ENCODE measurements at regions not wholly inside any gene's neighbourhood (a gene's known extent, or its start where the extent isn't known, plus 50 kb on each side); places are given as distances from the start of the nearest gene placed in this dataset.

DNA sequence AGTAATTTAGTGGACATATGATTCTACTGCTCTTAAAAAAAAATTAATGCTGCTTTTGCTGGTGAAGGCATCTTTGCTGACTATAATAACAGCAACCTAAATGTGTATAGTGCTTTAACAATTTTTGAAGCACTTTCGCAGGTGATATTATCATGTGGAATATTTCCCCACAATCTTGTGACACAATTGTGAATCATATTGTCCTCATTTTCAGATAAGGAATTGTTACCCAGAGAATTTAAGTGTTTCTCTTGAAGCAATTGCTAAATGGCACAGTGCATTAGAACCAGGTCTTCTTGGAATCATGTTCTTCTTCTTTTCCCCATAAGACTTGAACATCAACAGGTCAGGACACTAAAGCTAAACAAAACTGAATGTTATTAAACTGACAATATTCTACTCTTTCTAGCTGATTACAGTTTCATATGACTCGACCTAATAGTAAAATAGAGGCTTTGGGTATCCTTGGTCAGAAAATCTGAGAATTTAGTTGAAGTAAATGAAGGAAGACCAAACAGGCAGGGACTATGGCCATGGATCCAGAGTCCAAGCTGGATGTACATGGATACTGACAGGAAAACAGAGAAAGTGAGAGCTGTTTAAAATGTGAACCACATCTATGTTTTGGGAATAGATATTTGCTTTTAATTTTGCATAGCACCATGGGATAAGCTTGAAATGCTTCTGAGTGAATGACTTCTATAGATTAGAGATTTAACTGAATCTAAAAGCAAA is 121.8 kb upstream of the SLC35B3 start:
- Mint-ChIP-seq H3K27me3 (no peaks in the 10 kb centered on the region), H3K4me3 (no peak overlapping the region), H3K4me1 (ENCODE audit: low read depth) (no peaks in the 10 kb centered on the region), H3K9me3 (no peaks in the 10 kb centered on the region), H3K36me3 (ENCODE audit: low read depth) (no peaks in the 10 kb centered on the region), H3K27ac (no peak overlapping the region)
- no peak for DNase-seq

DNA sequence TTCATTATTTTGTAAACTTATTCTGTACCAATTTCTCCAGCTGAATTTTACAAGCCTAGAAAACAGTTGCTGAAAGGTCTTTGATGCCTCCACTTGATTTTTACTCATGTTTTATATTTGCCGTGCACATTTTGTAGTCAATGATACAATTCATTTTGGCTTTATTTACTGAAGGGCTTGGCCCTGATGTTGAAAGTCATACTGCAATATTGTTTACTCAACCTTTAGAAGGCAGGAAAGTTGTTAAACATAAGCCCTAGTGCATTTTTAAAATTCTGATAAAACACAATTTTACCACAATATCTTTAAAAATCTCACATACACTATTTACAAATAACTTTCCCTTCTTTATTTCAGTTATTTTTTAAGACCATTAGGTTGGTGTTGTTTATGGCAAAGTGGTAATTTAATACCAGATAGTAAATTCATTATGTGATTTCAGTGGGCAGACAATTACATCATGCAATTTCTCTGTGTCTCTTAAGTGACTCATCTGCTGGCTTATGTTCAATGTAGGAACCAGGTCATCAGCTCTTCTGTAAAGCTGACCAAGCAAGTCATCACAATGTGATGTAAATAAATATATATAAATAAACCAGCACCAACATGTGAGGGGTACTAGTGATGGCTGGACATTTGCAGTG is 121.1 kb upstream of the SLC35B3 start:
- Mint-ChIP-seq H3K36me3 (ENCODE audit: low read depth) (no peaks in the 10 kb centered on the region), H3K9me3 (no peaks in the 10 kb centered on the region), H3K4me3 (no peak overlapping the region), H3K4me1 (ENCODE audit: low read depth) (no peaks in the 10 kb centered on the region), H3K27me3 (no peaks in the 10 kb centered on the region), H3K27ac (no peak overlapping the region)
- DNase-seq = no peak

DNA sequence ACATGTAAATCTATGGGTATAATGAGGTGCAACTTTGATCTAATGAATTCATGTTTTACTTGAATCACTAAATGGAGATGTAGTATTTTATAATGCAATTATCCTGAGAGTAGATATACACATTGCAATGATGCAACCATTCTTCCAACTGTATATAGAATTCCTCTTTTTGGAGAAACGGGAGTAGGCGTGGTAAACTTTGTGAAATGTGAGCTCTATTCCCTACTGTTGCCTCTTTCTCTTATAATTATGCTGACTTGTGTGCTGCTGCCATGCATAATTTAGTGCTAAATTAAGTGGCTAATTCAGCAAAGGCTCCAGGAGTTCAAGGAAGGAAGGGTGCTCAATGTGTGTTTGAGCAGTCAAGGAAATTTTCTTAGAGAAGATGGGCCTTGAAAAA is 116.6 kb upstream of the SLC35B3 start:
- no peak for DNase-seq
- no peak overlapping the region for H3K27ac Mint-ChIP-seq
- no peaks in the 10 kb centered on the region for H3K4me1 Mint-ChIP-seq (ENCODE audit: low read depth)
- H3K9me3 Mint-ChIP-seq = no peaks in the 10 kb centered on the region
- H3K27me3 Mint-ChIP-seq = no peaks in the 10 kb centered on the region
- no peak overlapping the region for H3K4me3 Mint-ChIP-seq
- H3K36me3 Mint-ChIP-seq (ENCODE audit: low read depth) = no peaks in the 10 kb centered on the region

DNA sequence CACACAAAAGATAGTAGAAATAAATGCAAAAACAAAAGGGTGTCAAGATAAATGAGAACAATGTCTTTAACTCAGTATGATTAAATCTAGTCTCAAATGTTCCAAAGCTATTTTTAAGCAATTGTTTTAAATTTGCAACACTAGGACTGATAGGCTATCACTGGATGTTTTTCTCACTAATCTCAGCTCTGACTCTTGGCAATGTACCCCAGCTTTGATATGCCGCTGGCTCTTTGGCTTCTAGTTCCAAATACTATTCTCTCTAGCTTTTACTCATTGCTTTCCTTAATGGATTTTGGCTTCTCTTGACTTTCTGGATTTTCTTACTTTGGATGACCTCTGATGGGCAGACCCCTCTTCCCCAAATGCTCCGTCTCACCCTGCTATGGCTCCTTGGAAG is 116.0 kb upstream of the SLC35B3 start:
- Mint-ChIP-seq H3K27me3 (peaks cover 3% of the 10 kb centered on the region), H3K9me3 (no peaks in the 10 kb centered on the region), H3K4me3 (no peak overlapping the region), H3K36me3 (ENCODE audit: low read depth) (no peaks in the 10 kb centered on the region), H3K27ac (no peak overlapping the region), H3K4me1 (ENCODE audit: low read depth) (no peaks in the 10 kb centered on the region)
- no peak for DNase-seq

DNA sequence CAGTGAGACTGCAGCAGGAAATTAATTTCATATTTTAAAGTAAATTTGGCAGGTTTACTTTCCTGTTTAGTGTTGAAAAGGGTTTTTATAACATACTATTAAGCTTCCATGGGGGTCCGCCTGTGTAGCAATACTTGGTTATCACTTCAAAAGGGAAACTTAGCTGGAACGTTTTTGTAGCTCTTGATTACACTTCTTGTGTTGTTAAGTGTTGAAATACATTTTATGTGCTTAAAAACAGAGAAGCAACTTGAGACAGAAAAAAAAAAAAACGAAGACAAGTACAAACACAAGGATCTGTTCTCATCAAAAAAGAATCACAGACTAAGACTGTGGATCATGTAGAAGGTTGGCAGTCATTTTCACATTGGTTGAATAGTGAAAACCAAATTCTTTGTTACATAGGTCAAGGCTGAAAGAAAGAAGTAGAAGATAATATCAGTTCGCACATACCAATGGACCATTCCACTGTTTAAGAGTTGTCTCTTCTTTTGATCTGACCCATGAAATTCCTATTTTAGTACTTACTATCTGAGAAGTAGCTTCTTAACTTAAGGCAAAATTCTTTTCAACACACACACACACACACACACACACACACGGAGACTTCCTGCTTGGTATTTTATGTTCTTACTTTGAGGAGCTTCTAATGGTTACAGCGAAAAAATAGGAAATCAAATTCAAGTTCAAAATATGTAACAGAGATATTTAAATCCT is 113.9 kb upstream of the SLC35B3 start:
- DNase-seq = no peak
- peaks cover 3% of the 10 kb centered on the region for H3K27me3 Mint-ChIP-seq
- no peaks in the 10 kb centered on the region for H3K9me3 Mint-ChIP-seq
- no peak overlapping the region for H3K4me3 Mint-ChIP-seq
- H3K27ac Mint-ChIP-seq = no peak overlapping the region
- H3K4me1 Mint-ChIP-seq (ENCODE audit: low read depth) = no peaks in the 10 kb centered on the region
- H3K36me3 Mint-ChIP-seq (ENCODE audit: low read depth) = no peaks in the 10 kb centered on the region

DNA sequence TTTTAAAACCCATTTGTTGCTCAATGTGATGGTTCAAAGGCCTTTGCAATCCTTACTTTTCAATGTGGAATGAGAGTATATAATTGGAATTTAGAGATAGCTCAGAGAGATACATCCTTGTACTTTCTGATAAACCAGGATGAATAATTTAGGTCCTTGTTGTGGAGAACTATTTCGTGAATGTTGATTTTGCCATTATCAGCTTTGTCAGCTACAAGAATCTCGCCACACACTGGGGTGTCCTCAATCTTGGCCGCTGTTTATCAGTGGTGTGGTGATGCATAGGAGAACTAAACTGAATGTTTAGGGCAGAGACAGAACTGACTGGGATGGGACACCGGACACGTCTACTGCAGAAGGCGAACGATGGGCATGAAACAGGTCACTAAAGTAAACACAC is 111.2 kb upstream of the SLC35B3 start:
- Mint-ChIP-seq H3K27me3 (peaks cover 3% of the 10 kb centered on the region), H3K9me3 (peaks cover 2% of the 10 kb centered on the region), H3K4me3 (no peak overlapping the region), H3K27ac (no peak overlapping the region), H3K4me1 (ENCODE audit: low read depth) (no peaks in the 10 kb centered on the region), H3K36me3 (ENCODE audit: low read depth) (no peaks in the 10 kb centered on the region)
- no peak for DNase-seq

DNA sequence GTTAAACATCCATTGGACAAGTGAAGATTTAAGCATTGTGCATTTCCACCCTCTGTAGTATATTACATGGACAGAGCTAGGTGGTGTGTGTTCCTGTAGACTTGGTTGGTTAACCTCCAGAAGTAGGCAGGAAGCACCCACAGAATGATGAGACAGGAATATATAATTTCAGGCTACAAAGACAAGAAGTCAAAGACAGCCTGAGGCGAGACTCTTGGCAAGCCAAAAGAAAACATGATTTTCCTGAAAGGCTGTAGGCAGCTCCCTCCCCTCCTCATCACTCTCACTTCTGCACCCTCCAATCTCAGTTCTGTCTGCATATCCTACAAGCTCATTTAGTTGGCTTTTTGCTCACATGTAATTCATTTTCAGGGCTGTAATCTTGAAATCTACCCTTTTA is 110.0 kb upstream of the SLC35B3 start:
- Mint-ChIP-seq H3K27me3 (peaks cover 3% of the 10 kb centered on the region), H3K4me1 (ENCODE audit: low read depth) (no peaks in the 10 kb centered on the region), H3K4me3 (no peak overlapping the region), H3K9me3 (peaks cover 8% of the 10 kb centered on the region), H3K27ac (no peak overlapping the region), H3K36me3 (ENCODE audit: low read depth) (no peaks in the 10 kb centered on the region)
- no peak for DNase-seq

DNA sequence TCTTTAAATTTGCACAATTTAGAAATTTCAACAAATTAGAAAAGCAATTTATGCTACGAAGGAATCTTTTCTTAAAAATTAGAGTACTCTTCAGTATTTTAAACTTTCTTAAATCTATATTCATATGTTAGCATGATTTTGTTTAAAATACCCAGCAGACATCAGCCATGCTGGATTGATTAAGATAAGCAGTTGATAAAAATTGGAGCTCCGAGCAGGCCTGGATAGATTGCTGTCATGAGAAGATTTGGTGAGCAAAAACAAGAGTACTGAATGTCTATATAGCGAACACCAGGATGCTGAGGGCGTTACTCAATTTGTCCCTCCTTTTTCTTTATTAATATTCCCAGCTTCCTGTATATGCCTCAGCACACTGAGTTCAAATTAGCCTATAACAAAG is 108.4 kb upstream of the SLC35B3 start:
- H3K4me1 Mint-ChIP-seq (ENCODE audit: low read depth) = no peaks in the 10 kb centered on the region
- no peak for DNase-seq

DNA sequence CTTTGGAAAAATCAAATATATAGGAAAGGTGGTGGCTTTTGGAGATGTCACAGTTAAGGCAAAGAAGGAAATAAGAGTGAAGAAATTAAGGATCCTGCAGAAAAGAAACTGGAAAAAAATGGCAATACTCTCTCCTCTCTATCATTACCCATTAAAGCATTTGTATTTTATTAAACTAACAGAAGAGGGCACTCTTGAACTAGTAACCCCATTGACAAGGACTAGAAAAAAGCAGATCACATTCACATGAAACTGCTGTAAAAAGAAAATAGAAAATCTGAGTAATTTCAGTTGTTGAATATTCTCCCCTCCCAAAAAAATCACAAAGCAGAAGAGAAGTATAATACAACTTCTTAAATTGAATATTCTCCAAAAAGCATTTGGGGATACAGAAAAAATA is 104.1 kb upstream of the SLC35B3 start:
- H3K36me3 Mint-ChIP-seq (ENCODE audit: low read depth) = no peaks in the 10 kb centered on the region
- H3K27me3 Mint-ChIP-seq = no peaks in the 10 kb centered on the region
- H3K4me3 Mint-ChIP-seq = no peak overlapping the region
- peaks cover 21% of the 10 kb centered on the region for H3K9me3 Mint-ChIP-seq
- no peak overlapping the region for H3K27ac Mint-ChIP-seq
- no peaks in the 10 kb centered on the region for H3K4me1 Mint-ChIP-seq (ENCODE audit: low read depth)
- DNase-seq = no peak

More for the DNA sequence above, 108.4 kb upstream of the SLC35B3 start:
- H3K27ac Mint-ChIP-seq = no peak overlapping the region
- no peak overlapping the region for H3K4me3 Mint-ChIP-seq
- no peaks in the 10 kb centered on the region for H3K36me3 Mint-ChIP-seq (ENCODE audit: low read depth)
- H3K9me3 Mint-ChIP-seq = peaks cover 21% of the 10 kb centered on the region
- peaks cover 3% of the 10 kb centered on the region for H3K27me3 Mint-ChIP-seq

DNA sequence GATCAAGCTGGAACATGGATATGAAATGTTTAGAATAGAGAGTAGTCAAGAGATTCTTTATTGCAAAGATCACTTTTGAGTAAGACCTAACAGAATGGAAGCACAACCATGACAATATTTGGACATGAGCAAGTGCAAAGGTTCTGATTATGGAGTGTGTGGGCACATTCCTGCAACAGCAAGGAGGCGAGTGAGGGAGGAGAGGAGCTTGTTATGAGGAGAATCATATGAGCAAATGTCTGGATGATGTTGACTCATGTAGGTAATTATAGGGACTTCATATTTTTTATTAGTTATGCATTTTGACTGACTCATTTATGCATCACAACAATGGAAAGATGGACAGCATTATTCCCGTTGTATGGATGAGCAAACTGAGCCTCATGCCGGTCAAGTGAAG is 100.8 kb upstream of the SLC35B3 start:
- H3K36me3 Mint-ChIP-seq (ENCODE audit: low read depth) = no peaks in the 10 kb centered on the region
- no peaks in the 10 kb centered on the region for H3K4me1 Mint-ChIP-seq (ENCODE audit: low read depth)
- H3K27ac Mint-ChIP-seq = no peak overlapping the region
- no peaks in the 10 kb centered on the region for H3K27me3 Mint-ChIP-seq
- no peak overlapping the region for H3K4me3 Mint-ChIP-seq
- no peak for DNase-seq
- H3K9me3 Mint-ChIP-seq = peaks cover 19% of the 10 kb centered on the region

DNA sequence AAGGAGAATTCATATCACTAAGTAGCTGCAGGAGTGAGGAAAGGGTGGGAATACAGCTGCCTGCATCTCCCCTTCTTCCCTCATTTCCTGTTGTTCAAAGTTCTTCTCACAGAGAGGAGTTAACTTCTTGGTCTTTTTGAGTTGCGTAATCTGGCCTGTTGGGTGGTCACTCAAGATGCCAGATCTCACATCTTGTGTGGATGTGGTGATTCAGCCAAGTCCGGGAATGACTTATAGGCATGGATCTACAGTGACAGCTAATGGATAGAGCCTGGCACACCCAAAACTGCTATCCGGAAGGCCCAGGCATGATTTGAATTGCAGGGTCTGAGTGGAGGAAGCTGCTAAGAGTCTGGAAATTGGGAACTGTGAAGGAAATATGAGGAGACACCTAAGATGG is 100.2 kb upstream of the SLC35B3 start:
- peaks cover 14% of the 10 kb centered on the region for H3K9me3 Mint-ChIP-seq
- H3K27me3 Mint-ChIP-seq = no peaks in the 10 kb centered on the region
- H3K4me1 Mint-ChIP-seq (ENCODE audit: low read depth) = no peaks in the 10 kb centered on the region
- no peak for DNase-seq
- H3K36me3 Mint-ChIP-seq (ENCODE audit: low read depth) = no peaks in the 10 kb centered on the region
- no peak overlapping the region for H3K27ac Mint-ChIP-seq
- H3K4me3 Mint-ChIP-seq = no peak overlapping the region

DNA sequence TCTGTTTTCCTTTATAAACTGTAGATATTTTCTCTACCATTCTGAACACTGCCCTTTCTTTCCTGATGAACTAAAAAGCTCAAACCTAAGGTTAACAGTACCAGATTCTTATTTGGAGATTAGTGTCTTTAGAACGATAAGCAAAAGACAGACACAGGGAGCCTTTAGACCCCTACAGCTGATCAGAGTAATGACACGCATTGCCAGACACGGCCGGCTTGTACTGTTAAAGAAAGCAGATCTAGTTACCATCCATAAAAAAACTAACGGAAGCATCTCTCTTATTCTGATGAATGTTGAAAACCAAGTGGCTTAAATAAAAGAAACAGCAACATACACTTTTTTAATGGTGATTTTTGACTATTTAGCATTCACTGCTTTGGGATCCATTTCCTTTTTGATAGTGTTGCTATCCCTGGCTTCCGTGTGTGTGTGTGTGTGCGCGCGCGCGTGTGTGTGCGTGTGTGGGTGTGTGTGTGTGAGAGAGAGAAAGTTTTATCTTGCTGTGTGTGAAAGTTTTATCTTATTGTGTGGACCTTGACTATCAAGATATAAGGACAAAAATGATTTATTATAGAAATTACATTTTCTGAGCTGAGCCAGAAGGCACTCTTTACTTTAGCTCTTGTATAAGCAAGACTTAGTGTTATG is 95.6 kb upstream of the SLC35B3 start:
- no peaks in the 10 kb centered on the region for H3K4me1 Mint-ChIP-seq (ENCODE audit: low read depth)

DNA sequence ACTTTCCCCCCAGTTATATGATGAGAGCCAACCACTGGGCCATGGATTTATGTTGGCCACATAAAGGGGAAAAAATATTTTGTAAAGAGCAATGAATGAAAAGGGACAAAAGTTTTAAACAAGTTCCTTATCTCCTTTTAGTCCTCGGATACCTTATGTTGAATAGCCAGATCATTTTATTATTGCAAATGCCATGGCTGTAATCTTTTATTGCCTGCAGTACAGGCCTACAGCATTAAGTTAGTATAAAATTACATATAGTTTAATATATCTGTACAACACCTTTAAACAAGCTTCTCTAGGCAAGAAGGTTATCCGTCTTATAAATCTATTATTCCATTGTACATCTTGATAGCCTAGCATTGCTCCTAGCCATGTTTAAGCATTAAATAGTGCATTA is 93.9 kb upstream of the SLC35B3 start:
- no peak for DNase-seq
- H3K36me3 Mint-ChIP-seq (ENCODE audit: low read depth) = no peaks in the 10 kb centered on the region
- H3K4me1 Mint-ChIP-seq (ENCODE audit: low read depth) = no peaks in the 10 kb centered on the region
- H3K27ac Mint-ChIP-seq = no peak overlapping the region
- H3K27me3 Mint-ChIP-seq = no peaks in the 10 kb centered on the region
- no peak overlapping the region for H3K4me3 Mint-ChIP-seq
- no peaks in the 10 kb centered on the region for H3K9me3 Mint-ChIP-seq

More for the DNA sequence above, 95.6 kb upstream of the SLC35B3 start:
- DNase-seq = no peak
- no peaks in the 10 kb centered on the region for H3K9me3 Mint-ChIP-seq
- no peak overlapping the region for H3K4me3 Mint-ChIP-seq
- H3K27ac Mint-ChIP-seq = no peak overlapping the region
- H3K27me3 Mint-ChIP-seq = no peaks in the 10 kb centered on the region
- H3K36me3 Mint-ChIP-seq (ENCODE audit: low read depth) = no peaks in the 10 kb centered on the region

DNA sequence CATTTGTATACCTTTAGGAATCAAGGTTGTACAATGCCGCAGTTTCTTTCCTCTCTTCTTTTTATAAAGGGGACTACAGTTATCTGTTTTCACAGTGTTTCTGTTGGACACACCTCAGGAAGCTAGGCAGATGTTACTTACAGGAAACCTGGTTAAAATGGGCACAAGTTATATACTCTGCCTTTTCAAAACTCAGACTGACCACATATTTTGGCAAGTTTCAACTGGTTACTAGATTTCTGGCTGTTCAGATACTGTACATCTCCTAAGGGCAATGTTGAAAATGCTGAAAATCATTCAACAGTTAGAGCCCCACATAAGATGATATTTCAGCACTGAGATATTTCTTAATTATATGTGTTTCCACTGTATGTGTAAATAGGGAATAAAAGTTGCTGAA is 92.5 kb upstream of the SLC35B3 start:
- no peak for DNase-seq
- Mint-ChIP-seq H3K36me3 (ENCODE audit: low read depth) (no peaks in the 10 kb centered on the region), H3K4me1 (ENCODE audit: low read depth) (no peaks in the 10 kb centered on the region), H3K9me3 (no peaks in the 10 kb centered on the region), H3K4me3 (no peak overlapping the region), H3K27me3 (no peaks in the 10 kb centered on the region), H3K27ac (no peak overlapping the region)

DNA sequence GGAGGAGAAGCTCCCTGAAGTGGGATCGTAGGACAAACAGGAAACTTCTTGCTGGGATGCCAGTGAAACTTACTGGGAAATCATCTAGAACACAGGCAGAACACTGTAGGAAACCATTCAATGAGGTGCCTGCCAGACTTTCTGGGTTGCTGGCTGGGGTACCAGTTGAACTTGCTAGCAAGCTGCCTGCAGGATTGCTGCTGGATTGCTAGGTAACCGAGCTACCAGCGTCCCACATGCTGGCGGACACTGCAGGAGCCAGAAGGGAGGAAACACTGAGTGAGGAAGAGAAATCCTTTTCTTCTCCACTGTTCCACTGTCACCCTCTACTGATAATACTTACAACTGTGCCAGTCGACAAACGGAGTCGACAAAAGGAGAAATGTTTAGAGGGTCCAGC is 91.3 kb upstream of the SLC35B3 start:
- no peak overlapping the region for H3K4me3 Mint-ChIP-seq
- H3K27ac Mint-ChIP-seq = no peak overlapping the region
- H3K4me1 Mint-ChIP-seq (ENCODE audit: low read depth) = no peaks in the 10 kb centered on the region
- no peaks in the 10 kb centered on the region for H3K27me3 Mint-ChIP-seq
- no peaks in the 10 kb centered on the region for H3K36me3 Mint-ChIP-seq (ENCODE audit: low read depth)
- DNase-seq = no peak
- peaks cover 8% of the 10 kb centered on the region for H3K9me3 Mint-ChIP-seq

Measured in activated T-cell treated with anti-CD3 and anti-CD28 coated beads, Interleukin-2, amount 50 U/mL, for 24 hours (primary cell).